GM10248 (cell line): ENCODE measurements at regions not wholly inside any gene's neighbourhood (a gene's known extent, or its start where the extent isn't known, plus 50 kb on each side); places are given as distances from the start of the nearest gene placed in this dataset.

Experiments used
- CTCF ChIA-PET: fragments of 300-600 bp; sonication (Branson Sonifier 250); formaldehyde crosslinking; extraction: SDS; loops from one replicate; lab custom pipeline; 2021; ENCODE audit warnings: antibody characterized with exemption; lab: Yijun Ruan, JAX
- POLR2A ChIA-PET: fragments of 350-650 bp; sonication (Branson Sonifier 250); formaldehyde crosslinking; extraction: SDS; loops from one replicate; lab custom pipeline; 2020; ENCODE audit warnings: antibody characterized with exemption; lab: Yijun Ruan, JAX
- DNase-seq: peaks from one replicate; pipeline ENCODE4 v3.0.0; 2012; ENCODE audit errors: extremely low spot score
- CTCF ChIP-seq: IDR thresholded peaks from 2 replicates; pipeline ENCODE4 v1.5.1; 2012; ENCODE audit warnings: mild to moderate bottlenecking, low read depth; ENCODE audit errors: extremely low read depth, missing control alignments, control extremely low read depth

GRCh38 chr10:105844676-105845570 lies 1203.8 kb downstream of the SORCS3 start:
- TF ChIP-seq CTCF: no peak
- POLR2A ChIA-PET: no interaction called here
- CTCF ChIA-PET: no interaction called here
- no peak for DNase-seq

GRCh38 chr10:105844241-105844640 lies 1203.2 kb downstream of the SORCS3 start:
- ChIA-PET POLR2A (no interaction called here), CTCF (interaction anchor here (1.4 kb wide), 1 partner anchor 10 kb away, joined by 7 read pairs; no protein-coding TSS in a partner anchor)
- no peak for TF ChIP-seq CTCF
- no peak for DNase-seq

GRCh38 chr10:105843786-105844185 lies 1202.7 kb downstream of the SORCS3 start:
- ChIA-PET POLR2A (no interaction called here), CTCF (interaction anchor here (1.4 kb wide), 1 partner anchor 9 kb away, joined by 7 read pairs; no protein-coding TSS in a partner anchor)
- no peak for TF ChIP-seq CTCF
- no peak for DNase-seq

- ChIA-PET POLR2A (no interaction called here), CTCF (no interaction called here)
- no peak for TF ChIP-seq CTCF
- no peak for DNase-seq
Measured at GRCh38 chr10:105840288-105840770, 1199.2 kb downstream of the SORCS3 start.

- no peak for TF ChIP-seq CTCF
- CTCF ChIA-PET: no interaction called here
- POLR2A ChIA-PET: no interaction called here
- no peak for DNase-seq
Measured at GRCh38 chr10:105838392-105838791, 1197.3 kb downstream of the SORCS3 start.

GRCh38 chr10:105837951-105838350 lies 1196.9 kb downstream of the SORCS3 start:
- no peak for TF ChIP-seq CTCF
- CTCF ChIA-PET: interaction anchor here (1.0 kb wide), 1 partner anchor 9 kb away, joined by 4 read pairs; no protein-coding TSS in a partner anchor
- peak; percentile 17 for DNase-seq
- POLR2A ChIA-PET: no interaction called here
